Islet of Langerhans (tissue), 1 donor: ENCODE measurements at regions not wholly inside any gene's neighbourhood (a gene's known extent, or its start where the extent isn't known, plus 50 kb on each side); places are given as distances from the start of the nearest gene placed in this dataset.

Experiments used
- FAIRE-seq: peaks from one replicate; lab custom pipeline; 2011; peaks lifted over from hg19 to GRCh38; lab: Jason Lieb, UNC

DNA sequence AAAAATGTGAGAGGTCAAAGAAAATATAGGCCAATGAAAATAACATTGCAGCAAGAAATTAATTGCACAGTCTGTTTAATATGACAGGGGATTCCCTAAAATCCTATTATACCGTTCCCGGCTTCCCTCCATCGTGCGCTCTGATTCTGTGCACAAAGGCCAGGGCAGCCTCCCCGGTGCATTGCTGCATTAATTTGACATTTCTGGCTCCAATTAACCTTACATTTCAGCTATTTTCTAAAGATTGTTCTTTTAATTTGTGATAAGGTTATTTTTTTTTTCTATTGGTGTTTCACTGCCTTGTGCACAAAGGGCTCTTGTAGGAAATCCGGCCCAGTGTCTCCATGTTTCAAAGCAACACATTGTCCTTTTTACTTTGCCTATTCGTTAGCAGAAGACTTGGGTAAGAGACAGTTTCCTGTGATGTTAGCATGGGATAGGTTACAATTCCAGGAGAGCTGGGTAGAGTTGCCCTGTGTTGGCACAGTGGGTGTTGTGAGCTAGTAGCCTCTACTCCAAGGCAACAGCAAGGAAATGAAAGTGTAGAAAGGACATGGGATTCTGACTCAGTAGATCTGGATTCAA is 257.3 kb upstream of the IGF1R start:
- no peak for FAIRE-seq

DNA sequence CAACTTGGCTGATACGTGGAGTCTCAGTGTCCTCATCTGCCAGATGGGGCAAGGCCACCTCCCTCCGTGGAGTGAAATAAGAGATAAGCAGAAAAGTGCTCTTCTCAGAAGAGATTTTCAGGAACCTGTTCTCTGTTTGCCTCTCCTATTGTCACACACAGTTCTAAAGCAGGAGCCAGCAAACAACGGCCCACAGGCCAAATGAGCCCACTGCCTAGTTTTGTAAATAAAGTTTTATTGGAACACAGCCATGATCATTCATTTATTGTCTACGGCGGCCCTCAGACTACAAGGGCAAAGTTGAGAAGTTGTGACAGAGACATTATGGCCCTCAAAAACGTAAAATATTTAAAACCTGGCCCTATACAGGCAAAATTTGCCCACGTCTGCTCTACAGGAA is 256.8 kb upstream of the IGF1R start:
- no peak for FAIRE-seq

DNA sequence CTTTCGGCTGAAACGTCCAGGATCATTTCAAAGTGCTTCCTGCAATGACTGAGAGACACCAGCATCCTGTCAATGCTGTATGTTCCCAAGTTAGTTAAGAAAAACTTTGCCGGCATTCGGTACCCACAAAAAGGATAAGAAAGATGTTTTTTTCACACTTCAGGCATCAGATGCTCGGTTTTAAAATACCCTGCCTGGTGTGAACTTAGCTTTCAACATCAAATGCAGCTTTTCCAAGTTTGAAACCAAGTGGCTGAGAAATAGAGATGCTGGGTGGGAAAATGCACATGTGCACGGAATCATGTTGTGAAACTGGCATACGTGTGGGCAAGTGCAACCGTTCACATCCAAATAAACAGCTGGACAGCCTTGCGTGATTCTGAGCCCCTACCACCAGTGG is 254.9 kb upstream of the IGF1R start:
- no peak for FAIRE-seq

DNA sequence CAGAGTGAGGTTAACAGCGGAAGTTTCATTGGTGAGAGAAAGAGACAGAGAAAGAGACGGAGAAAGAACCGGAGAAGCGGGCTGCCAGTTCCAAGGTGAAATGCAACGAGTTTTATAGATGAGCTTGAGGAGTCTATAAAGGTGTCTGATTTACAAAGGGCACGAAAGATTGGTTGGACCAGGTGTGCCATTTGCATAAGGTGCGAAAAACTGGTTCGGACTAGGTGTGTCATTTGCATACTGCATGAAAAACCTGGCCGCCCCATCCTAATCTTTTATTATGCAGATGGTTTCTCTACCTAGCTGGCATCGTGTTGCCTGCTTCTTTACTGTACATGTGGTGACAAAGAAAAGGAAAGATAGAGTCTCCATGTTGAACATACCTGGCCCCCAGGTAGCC is 253.8 kb upstream of the IGF1R start:
- FAIRE-seq: no peak

DNA sequence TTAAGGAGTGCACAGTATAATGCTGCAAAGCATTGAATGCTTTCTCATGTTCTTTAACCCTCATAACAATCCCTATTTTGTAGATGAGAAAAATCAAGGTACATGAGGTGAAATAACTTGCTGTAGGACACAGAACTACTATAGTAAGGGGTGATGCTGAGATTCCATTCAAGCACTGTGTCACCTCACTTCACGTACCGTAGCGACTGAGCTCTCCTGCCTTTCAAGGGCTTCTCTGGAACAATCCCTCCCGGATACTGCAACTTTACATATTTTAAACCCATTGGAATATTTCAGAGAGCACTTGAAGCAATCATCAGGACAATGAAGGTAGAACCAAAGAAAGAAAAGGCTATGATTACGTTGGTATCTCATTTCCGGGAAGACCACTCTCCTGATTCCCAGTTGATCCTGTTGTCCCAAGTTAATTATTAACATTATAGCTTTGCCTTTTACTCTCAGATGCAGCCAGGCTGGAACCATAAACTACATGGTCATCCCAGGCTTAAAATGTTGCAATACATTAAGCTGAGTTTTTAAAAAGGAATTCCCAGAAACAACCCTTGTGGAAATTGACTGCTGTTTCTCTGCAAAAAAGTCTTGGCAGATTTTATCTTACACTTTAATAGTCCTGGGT is 252.2 kb upstream of the IGF1R start:
- FAIRE-seq: peak; percentile 17

DNA sequence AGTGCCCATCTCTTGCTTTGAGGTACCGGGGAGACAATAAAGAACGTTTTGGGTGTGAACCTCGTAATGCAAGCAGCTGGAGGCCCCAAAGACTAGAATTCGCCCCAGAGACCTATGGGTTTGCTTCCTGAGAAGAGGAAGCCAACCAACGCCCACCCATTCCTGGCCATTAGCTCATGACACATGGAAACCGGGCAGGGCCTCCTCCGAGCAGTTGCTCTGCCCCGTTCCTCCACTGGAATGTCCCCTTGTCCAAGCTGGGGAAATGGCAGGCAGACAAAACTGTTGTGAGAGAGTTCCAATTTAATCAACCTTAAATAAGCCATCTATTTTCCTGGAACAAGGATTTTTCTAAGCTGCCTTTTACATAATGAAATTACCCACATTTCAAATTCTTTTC is 250.9 kb upstream of the IGF1R start:
- no peak for FAIRE-seq

DNA sequence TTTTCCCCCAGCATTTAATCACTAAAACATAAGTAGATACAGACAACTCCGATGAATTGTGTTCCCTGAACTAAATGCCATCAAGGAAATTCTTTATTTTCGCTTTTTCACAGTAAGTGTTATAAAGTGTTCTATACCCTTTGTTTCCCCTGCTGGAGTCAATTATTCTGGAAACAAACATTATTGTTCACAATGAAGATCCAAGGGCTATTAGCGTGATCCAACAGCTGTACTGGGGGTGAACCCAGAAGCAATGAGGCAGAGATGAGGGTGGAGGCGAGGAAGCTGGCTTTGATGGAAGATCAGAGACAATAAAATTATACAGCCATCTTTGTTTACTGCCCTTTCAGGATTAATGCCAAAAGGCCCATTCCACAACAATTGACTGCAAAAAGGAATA is 250.3 kb upstream of the IGF1R start:
- FAIRE-seq: no peak

DNA sequence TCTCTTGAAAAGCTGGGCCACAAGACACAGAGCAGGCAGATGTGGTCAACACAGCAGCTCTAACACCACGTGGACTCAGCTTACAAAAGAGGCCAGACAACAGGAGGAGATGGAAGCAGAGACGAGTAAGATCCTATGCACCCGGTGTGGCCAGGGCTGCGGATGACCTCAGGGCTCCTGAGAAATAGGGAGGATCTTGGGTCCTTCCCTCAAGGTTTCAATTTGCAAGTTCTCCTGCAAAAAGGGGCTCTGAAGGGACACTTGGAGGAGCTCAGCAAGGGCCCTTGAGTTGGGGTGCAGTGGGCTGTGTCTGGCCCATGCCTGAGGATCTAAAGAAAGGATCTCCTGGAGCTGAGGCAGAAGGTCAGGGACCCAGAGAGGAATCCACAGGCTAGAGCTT is 249.5 kb upstream of the IGF1R start:
- FAIRE-seq: no peak

DNA sequence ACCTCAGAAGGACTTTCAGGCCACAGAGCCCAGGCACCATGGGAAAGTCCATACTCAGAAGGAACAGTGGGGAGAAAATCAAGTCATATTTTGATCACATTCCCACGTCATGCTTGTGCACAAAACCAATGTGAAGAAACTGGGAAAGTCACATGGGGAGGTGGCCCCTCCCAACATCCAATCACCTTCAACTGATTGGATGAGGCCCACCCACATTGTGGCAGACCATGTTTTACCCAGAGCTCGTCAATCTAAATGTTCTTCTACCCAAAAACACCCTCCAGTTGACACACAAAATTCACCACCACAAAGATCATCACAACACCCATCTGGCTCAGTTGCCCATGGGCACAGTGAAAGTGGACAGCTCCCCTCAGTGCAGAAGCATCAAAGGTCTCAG is 248.2 kb upstream of the IGF1R start:
- no peak for FAIRE-seq

DNA sequence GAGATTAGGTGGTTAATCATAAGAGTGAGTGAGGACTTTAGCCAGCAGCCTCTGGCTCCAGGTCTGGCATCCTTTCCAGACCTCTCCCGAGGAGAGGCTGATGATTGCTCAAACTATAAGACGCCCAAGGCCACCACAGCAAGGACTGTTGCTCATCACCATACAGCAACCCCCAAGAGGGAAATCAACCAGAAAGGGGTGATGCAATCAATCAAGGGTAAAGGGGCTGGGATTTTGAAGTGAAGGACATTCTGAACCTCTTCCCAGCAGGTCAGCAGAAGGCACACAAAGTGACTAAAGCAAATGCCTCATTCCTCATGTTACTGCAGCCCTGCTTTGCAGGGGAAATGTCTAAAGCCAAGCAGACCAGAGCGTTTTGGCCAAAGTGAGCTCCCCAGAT is 247.3 kb upstream of the IGF1R start:
- FAIRE-seq: no peak

DNA sequence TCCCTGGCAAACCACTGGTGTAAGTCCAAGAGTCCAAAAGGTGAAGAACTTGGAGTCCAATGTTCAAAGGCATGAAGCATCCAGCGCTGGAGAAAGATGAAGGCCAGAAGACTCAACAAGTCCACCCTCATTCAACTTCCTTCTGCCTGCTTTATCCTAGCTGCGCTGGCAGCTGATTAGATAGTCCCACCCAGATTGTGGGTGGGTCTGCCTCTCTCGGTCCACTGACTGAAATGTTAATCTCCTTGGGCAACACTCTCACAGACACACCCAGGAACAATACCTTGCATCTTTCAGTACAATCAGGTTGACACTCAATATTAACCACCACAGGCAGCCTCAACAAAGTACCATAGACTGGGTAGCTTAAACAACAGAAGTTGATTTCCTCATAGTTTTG is 245.9 kb upstream of the IGF1R start:
- FAIRE-seq: no peak

DNA sequence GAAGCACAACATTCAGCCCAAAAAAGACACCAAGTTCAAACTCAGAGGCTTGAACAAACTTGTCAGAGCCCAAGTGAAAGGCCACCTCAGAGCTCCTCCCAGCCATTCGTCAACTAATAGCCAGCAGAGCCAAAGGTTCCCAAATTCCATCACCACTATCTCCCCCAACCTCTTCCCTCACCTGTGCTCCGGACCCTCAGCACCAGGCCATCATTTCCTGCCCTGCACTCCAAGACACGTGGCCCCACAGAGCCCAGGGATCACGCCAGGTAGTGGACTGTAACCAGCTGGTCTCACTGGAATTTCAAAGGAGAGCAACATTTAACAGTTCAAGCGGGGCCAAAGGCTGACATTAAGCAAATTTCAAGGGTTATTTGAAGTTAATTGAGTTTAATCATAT is 245.2 kb upstream of the IGF1R start:
- FAIRE-seq: no peak

DNA sequence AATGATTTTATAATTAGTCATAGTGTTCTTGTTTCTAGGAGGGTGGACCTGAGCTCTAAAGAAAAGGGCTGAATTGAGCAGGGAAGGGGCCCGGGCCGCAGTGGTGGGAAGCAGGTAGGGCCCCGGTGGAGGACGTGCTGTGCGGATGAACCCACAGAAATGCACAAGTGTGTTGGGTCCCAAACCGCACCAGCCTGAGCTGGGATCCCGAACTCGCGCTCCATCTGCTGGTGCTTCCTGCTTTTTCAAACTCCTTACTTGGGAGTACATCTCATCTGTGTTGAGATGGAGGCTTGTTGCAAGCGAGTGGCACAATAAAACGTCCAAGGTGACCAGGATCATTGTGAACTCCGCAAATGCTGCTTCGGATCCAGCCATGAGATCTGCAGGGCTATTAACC is 244.8 kb upstream of the IGF1R start:
- FAIRE-seq: no peak

DNA sequence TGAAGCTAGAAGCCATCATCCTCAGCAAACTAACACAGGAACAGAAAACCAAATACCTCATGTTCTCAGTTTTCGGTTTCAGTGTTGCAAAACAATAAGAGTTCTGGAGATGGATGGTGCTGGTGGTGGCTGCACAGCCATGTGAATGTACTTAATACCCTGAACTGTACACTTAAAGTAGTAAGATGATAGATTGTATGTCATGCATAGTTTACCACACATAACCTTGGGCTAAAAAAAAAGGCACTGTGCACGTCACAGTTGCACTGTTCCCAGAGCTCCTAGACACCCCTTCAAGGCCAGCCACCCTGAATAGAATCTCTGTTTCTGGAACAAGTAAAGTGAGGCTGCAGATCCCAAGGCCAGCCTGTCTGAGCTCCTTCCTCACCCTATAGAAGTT is 243.3 kb upstream of the IGF1R start:
- no peak for FAIRE-seq

DNA sequence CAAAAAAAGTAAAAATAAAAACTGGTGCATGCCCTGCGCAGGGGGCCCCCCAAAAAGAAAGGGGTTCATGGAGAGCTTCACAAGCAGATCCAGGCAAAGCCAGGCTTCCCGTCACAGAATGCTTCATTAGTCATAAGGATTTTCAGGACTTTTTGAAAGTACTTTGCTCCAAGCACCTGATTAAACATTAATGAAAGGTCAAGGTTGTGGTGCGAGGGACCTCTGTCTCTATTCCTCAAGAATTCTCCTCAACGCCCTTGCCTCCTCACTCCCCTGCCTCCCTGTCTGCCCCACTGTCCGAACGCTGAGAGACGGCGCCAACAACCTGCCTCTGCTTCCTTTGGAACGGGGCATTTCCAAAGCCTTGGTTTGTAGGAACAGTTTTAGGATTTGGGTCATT is 240.1 kb upstream of the IGF1R start:
- no peak for FAIRE-seq

DNA sequence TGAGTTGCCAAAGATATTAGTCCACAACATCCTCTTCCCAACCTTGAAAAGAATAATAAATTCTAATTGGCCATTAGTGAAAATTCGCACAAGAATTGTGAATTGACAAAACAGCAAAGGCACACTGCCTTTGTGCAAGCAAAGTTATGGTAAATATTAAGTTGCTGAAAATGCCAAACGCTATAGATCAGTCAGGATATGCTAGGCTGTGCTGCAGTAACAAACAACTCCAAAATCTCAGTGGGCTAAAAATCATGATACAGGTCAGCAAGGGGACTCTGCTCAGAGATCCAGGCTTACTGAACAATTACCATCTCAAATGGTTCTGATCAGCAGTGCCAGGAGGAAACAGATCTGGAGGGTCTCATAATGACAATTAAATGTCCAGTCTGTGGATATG is 238.0 kb upstream of the IGF1R start:
- no peak for FAIRE-seq

DNA sequence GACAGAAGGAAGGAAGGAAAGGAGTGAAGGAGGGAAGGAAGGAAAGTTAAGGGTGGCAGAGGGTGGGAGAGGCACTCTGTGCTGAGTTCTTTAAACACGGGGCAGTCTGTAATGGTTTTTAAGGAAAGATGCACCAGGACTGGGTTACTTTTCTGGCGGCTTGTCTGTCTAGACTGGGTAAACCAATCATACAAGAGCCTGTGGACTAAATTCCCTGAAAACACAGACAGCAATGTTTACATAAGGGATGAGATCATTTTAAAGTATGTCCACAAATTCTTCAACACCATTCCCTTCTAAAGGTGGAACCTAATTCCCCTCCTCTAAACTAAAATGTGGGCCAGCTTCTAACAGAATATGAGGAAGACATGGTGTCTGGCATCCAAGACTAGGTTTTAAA is 235.5 kb upstream of the IGF1R start:
- FAIRE-seq: no peak

DNA sequence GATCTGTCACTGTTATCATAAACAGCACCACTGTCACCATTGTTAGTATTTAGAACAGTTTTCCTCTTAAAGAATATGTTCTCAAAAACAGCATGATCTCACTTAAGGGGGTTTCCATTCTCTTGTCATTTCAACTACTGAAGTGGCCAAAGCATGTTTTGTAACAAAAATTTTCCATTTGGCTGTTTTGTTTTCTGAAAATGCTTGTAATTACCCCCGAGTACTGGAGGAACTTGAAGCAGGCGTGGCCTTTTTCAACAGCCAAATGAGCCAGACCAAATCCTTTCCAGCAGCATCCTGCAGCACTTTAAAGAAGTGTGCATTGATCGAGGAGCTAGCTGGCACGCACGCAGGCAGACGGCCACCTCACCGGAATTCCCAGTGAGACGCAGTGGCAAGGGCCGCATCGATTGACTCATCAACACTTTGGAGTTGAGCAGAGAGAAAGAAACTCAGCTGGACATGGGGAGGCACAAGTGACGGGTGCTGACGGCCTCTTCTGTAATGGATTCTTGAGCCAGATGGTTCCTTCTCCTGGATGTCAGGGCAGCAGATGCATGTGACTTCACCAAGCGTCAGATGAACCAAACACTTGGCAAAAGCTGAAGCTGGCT is 234.3 kb upstream of the IGF1R start:
- FAIRE-seq: no peak

DNA sequence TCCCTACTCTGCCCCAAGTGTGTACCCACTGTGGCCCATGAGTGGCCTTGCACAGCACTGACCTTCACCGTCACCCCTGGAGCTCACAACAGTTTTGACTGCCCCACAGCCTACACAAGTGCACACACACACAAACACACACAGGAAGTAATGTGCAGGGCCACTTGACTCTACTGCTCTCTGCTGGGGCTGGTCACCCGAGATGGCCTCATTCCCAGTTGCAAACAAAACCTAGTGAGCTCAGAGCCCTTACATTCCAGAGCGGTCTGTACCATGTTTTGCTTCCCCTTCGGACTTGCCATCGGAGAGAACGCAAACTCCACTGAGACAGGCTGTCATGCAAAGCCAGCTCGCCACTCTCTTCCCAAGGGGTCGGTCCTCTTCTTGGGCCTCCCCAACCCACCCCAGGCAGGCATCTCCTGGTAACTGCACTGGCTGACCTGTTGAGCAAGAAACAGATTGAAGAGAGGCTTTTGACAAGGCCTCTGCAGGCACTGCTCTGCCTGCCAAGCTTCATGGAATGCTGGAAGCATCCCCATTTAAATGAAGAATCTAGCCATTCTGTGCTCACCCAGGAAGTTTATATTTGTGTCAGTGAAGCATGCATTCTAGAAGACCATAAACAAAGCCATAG is 232.0 kb upstream of the IGF1R start:
- no peak for FAIRE-seq

DNA sequence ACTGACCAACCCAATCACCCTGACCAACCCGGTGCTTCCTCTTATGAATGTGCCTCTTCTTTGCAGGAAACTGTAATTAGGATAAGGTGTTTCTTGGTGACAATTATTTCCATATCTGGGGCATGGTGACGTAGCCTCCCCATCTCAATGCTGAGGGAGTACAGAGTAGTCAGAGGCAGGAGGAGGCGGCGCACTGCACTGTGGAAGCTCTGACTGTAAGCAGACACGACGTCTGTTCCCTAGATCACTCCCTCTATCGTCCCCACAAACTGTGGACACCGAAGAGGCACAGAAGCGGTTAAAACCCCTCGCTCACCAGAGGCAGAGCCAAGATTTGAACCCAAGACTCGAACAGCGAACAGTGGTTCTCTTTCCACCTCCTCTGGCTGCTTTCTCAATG is 231.0 kb upstream of the IGF1R start:
- no peak for FAIRE-seq

DNA sequence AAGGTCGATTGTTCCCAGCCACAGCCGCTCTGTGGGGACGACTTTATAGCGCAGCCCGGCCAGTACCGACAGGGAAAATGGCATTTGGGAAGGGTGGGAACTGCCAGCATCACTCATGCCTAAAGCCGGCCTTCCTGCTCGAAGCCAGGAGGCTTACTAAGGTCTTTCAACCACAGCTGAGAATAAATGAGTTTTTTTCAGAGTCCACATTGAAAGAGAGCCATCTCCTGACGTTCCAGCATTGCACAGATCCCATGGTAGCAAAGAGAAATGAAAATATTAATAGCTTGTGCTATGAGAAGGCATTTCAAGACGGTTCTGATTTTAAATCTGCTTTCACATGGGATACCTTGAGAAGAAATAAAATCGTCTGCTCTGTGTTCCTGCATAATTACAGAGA is 230.2 kb upstream of the IGF1R start:
- no peak for FAIRE-seq

DNA sequence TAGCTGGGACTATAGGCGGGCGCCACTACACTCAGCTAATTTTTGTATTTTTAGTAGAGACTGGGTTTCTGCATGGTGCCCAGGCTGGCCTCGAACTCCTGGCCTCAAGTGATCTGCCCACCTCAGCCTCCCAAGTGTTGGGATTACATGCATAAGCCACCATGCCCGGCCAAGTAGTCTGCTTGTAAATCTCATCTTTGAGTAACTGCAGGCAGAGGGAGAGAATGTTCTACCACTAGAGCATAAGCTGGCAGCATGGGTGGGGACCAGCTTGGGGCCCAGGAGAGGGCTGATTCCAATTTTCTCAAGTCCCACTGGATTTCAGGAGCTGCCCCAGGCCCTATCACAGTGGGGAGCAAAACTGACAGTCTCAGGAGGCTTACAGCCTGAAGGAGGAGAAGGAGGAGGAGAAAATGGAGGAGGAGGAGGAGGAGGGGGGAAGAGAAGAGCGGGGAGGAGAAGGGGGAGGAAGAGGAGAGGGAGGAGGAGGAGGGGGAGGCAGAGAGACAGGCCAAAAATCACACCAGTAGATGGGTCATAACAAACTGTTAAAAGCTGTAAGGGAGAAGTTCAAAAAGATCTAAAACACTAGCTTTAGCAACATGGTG is 229.1 kb upstream of the IGF1R start:
- FAIRE-seq: no peak

DNA sequence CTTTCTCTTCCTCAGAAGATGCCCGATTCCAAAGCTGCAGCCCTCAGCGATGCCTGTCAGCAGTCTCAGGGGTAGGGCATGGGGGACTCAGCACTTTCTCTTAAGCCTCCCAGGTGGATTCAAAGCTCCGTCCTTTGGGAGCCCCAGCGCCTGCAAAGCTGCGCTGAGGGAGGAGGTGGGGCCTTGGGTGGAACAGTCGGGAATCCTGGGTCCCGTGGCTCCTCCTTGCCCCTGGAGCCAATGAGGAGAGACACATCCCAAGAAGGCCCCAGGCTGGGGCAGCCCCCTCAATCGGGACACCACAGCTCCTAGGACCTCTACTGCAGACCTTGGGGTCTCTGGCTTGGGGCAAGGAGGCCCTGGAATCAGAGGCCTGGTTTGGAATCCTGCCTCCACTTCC is 227.5 kb upstream of the IGF1R start:
- no peak for FAIRE-seq
